ENCODE measurements at regions not wholly inside any gene's neighbourhood (a gene's known extent, or its start where the extent isn't known, plus 50 kb on each side); places are given as distances from the start of the nearest gene placed in this dataset.

- no peak for TF ChIP-seq CTCF (optimal IDR thresholded peaks at IDR 0.05 in 1 of 3, IDR thresholded peaks at IDR 0.05 in 1 of 3, conservative IDR thresholded peaks at IDR 0.05 in 1 of 3; ENCODE audit: extremely low read depth in 1 of 3, insufficient read depth in 2 of 3, low read length in 3 of 3)
- TF ChIP-seq EZH2 (IDR thresholded peaks at IDR 0.05; ENCODE audit: low read length), result no peak
Measured at GRCh38 chr11:92663539-92663938, 305.9 kb upstream of the MTNR1B start.

Measured in keratinocyte (primary cell).